Neural progenitor cell (in vitro differentiated cells): ENCODE measurements at regions not wholly inside any gene's neighbourhood (a gene's known extent, or its start where the extent isn't known, plus 50 kb on each side); places are given as distances from the start of the nearest gene placed in this dataset.

Experiments
- CTCF ChIP-seq: fragments of 200-600 bp; sonication (generic); IDR thresholded peaks from 2 replicates; pipeline ENCODE4 v1.5.1; 2017; ENCODE audit warnings: antibody characterized with exemption, mild to moderate bottlenecking
- EZH2 ChIP-seq: fragments of 200-600 bp; sonication (generic); IDR thresholded peaks from 2 replicates; pipeline ENCODE4 v1.6.1; 2017; ENCODE audit warnings: antibody characterized with exemption, mild to moderate bottlenecking, moderate library complexity
- EZH2phosphoT487 ChIP-seq: fragments of 200-600 bp; sonication (generic); IDR thresholded peaks from 2 replicates; pipeline ENCODE4 v1.6.1; 2017; ENCODE audit warnings: antibody characterized with exemption

GRCh38 chr4:96642490-96642889 lies 802.6 kb downstream of the PDHA2 start:
- TF ChIP-seq CTCF: no peak
- no peak for TF ChIP-seq EZH2
- no peak for TF ChIP-seq EZH2phosphoT487
